ENCODE measurements at regions not wholly inside any gene's neighbourhood (a gene's known extent, or its start where the extent isn't known, plus 50 kb on each side); places are given as distances from the start of the nearest gene placed in this dataset.

GRCh38 chr12:39122562-39123204, 217.3 kb upstream of the CPNE8 start:
- ChIA-PET CTCF (no interaction called here), POLR2A (no interaction called here)
- DNase-seq (ENCODE audit: extremely low spot score) = no peak
- TF ChIP-seq FOXK2 (IDR thresholded peaks at IDR 0.05) (no peak), FOXM1 (IDR thresholded peaks at IDR 0.05; ENCODE audit: borderline replicate concordance) (no peak), TARDBP (IDR thresholded peaks at IDR 0.05) (no peak), ELF4 (IDR thresholded peaks at IDR 0.05) (no peak), SP1 (IDR thresholded peaks at IDR 0.05) (no peak), CTBP1 (IDR thresholded peaks at IDR 0.05; ENCODE audit: borderline replicate concordance) (no peak), LEF1 (IDR thresholded peaks at IDR 0.05; ENCODE audit: borderline replicate concordance) (no peak), L3MBTL2 (conservative IDR thresholded peaks at IDR 0.05) (no peak), BHLHE40 (IDR thresholded peaks at IDR 0.05; ENCODE audit: borderline replicate concordance) (no peak), ZNF384 (IDR thresholded peaks at IDR 0.05) (no peak), NFRKB (IDR thresholded peaks at IDR 0.05) (no peak), ARNT (IDR thresholded peaks at IDR 0.05) (no peak), HDGF (IDR thresholded peaks at IDR 0.05; ENCODE audit: borderline replicate concordance) (no peak)
- TF ChIP-seq, protein P1, sequence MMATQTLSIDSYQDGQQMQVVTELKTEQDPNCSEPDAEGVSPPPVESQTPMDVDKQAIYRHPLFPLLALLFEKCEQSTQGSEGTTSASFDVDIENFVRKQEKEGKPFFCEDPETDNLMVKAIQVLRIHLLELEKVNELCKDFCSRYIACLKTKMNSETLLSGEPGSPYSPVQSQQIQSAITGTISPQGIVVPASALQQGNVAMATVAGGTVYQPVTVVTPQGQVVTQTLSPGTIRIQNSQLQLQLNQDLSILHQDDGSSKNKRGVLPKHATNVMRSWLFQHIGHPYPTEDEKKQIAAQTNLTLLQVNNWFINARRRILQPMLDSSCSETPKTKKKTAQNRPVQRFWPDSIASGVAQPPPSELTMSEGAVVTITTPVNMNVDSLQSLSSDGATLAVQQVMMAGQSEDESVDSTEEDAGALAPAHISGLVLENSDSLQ (IDR thresholded peaks at IDR 0.05) = no peak

GRCh38 chr12:39116861-39117260, 211.5 kb upstream of the CPNE8 start:
- ChIA-PET CTCF (no interaction called here), POLR2A (interaction anchor here (0.7 kb wide), 1 partner anchor 383 kb away, joined by 3 read pairs; no protein-coding TSS in a partner anchor)
- no peak for TF ChIP-seq TARDBP (IDR thresholded peaks at IDR 0.05)
- no peak for TF ChIP-seq ZNF384 (IDR thresholded peaks at IDR 0.05)
- TF ChIP-seq L3MBTL2 (conservative IDR thresholded peaks at IDR 0.05) = no peak
- no peak for TF ChIP-seq FOXK2 (IDR thresholded peaks at IDR 0.05)
- no peak for TF ChIP-seq CTBP1 (IDR thresholded peaks at IDR 0.05; ENCODE audit: borderline replicate concordance)
- no peak for DNase-seq (ENCODE audit: extremely low spot score)

GRCh38 chr12:39112064-39112463, 206.7 kb upstream of the CPNE8 start:
- POLR2A ChIA-PET = no interaction called here
- DNase-seq (ENCODE audit: extremely low spot score) = no peak
- TF ChIP-seq ARNT (IDR thresholded peaks at IDR 0.05) = no peak
- no peak for TF ChIP-seq CTBP1 (IDR thresholded peaks at IDR 0.05; ENCODE audit: borderline replicate concordance)
- no peak for TF ChIP-seq ELF4 (IDR thresholded peaks at IDR 0.05)
- TF ChIP-seq, protein P1 (IDR thresholded peaks at IDR 0.05) = no peak
- TF ChIP-seq TARDBP (IDR thresholded peaks at IDR 0.05) = no peak
- no peak for TF ChIP-seq BHLHE40 (IDR thresholded peaks at IDR 0.05; ENCODE audit: borderline replicate concordance)
- no peak for TF ChIP-seq ZNF384 (IDR thresholded peaks at IDR 0.05)
- no peak for TF ChIP-seq SUZ12 (IDR thresholded peaks at IDR 0.05)
- TF ChIP-seq LEF1 (IDR thresholded peaks at IDR 0.05; ENCODE audit: borderline replicate concordance) = no peak
- no peak for TF ChIP-seq NFRKB (IDR thresholded peaks at IDR 0.05)
- TF ChIP-seq FOXM1 (IDR thresholded peaks at IDR 0.05; ENCODE audit: borderline replicate concordance) = no peak
- TF ChIP-seq L3MBTL2 (conservative IDR thresholded peaks at IDR 0.05) = no peak
- CTCF ChIA-PET = no interaction called here

- CTCF ChIA-PET = interaction anchor here (1.5 to 2.4 kb wide), 2 partner anchors 14 to 184 kb away, joined by 3 to 9 read pairs; no protein-coding TSS in a partner anchor
- no peak for DNase-seq (ENCODE audit: extremely low spot score)
- TF ChIP-seq LEF1 (IDR thresholded peaks at IDR 0.05; ENCODE audit: borderline replicate concordance) (no peak), L3MBTL2 (conservative IDR thresholded peaks at IDR 0.05) (no peak), BHLHE40 (IDR thresholded peaks at IDR 0.05; ENCODE audit: borderline replicate concordance) (no peak), CTBP1 (IDR thresholded peaks at IDR 0.05; ENCODE audit: borderline replicate concordance) (no peak), HDGF (IDR thresholded peaks at IDR 0.05; ENCODE audit: borderline replicate concordance) (no peak), NFRKB (IDR thresholded peaks at IDR 0.05) (no peak)
- TF ChIP-seq, protein P1 (IDR thresholded peaks at IDR 0.05) = no peak
- POLR2A ChIA-PET = no interaction called here
Observed at GRCh38 chr12:39105111-39105510, 199.7 kb upstream of the CPNE8 start.

- CTCF ChIA-PET = interaction anchor here (0.6 to 2.5 kb wide), 9 partner anchors 15 to 199 kb away, joined by 3 to 13 read pairs (median 3); partner anchors contain the start of gene CPNE8
- peak; percentile 72 for DNase-seq (ENCODE audit: extremely low spot score)
- no peak for TF ChIP-seq FOXM1 (IDR thresholded peaks at IDR 0.05; ENCODE audit: borderline replicate concordance)
- no peak for TF ChIP-seq ARNT (IDR thresholded peaks at IDR 0.05)
- no peak for TF ChIP-seq CTBP1 (IDR thresholded peaks at IDR 0.05; ENCODE audit: borderline replicate concordance)
- no peak for TF ChIP-seq SUZ12 (IDR thresholded peaks at IDR 0.05)
- TF ChIP-seq ELF4 (IDR thresholded peaks at IDR 0.05) = no peak
- no peak for TF ChIP-seq HDGF (IDR thresholded peaks at IDR 0.05; ENCODE audit: borderline replicate concordance)
- no peak for TF ChIP-seq FOXK2 (IDR thresholded peaks at IDR 0.05)
- TF ChIP-seq BHLHE40 (IDR thresholded peaks at IDR 0.05; ENCODE audit: borderline replicate concordance) = no peak
- no peak for TF ChIP-seq L3MBTL2 (conservative IDR thresholded peaks at IDR 0.05)
- POLR2A ChIA-PET = interaction anchor here (0.8 to 1.2 kb wide), 2 partner anchors 197 to 199 kb away, joined by 3 read pairs; no protein-coding TSS in a partner anchor
Observed at GRCh38 chr12:39103552-39104165, 198.3 kb upstream of the CPNE8 start.
